Type B pancreatic cell (in vitro differentiated cells): ENCODE measurements at regions not wholly inside any gene's neighbourhood (a gene's known extent, or its start where the extent isn't known, plus 50 kb on each side); places are given as distances from the start of the nearest gene placed in this dataset.

ENCODE experiments used
- DNase-seq: peaks from one replicate; pipeline ENCODE4 v3.0.0; 2021; ENCODE audit warnings: mixed read lengths; ENCODE audit not compliant: unreplicated experiment; ENCODE audit errors: extremely low spot score
- H3K27ac Mint-ChIP-seq: 2 replicates; pipeline ENCODE4 v1.8.0; 2021; ENCODE audit warnings: mild to moderate bottlenecking, mixed read lengths
- H3K27me3 Mint-ChIP-seq: 2 replicates; pipeline ENCODE4 v1.8.0; 2021; ENCODE audit warnings: mixed read lengths
- H3K36me3 Mint-ChIP-seq: 2 replicates; pipeline ENCODE4 v1.8.0; 2021; ENCODE audit warnings: mixed read lengths
- H3K4me1 Mint-ChIP-seq: one replicate; pipeline ENCODE4 v1.8.0; 2021; ENCODE audit warnings: mixed read lengths; ENCODE audit not compliant: unreplicated experiment
- H3K4me3 Mint-ChIP-seq: 2 replicates; pipeline ENCODE4 v1.8.0; 2021; ENCODE audit warnings: mild to moderate bottlenecking, mixed read lengths
- H3K9me3 Mint-ChIP-seq: 2 replicates; pipeline ENCODE4 v1.8.0; 2021; ENCODE audit warnings: mixed read lengths
- CTCF ChIP-seq: fragments of 200-600 bp; sonication (generic); conservative IDR thresholded peaks from 2 replicates; pipeline ENCODE4 v1.5.0; 2021; ENCODE audit warnings: antibody characterized with exemption, mild to moderate bottlenecking

GRCh38 chrX:115946059-115946458, 224.5 kb upstream of the AGTR2 start:
- no peak for DNase-seq
- H3K9me3 Mint-ChIP-seq, result peaks cover 9% of the 10 kb centered on the region
- peaks cover 46% of the 10 kb centered on the region for H3K36me3 Mint-ChIP-seq
- H3K27me3 Mint-ChIP-seq, result no peaks in the 10 kb centered on the region
- H3K27ac Mint-ChIP-seq, result no peak overlapping the region
- H3K4me1 Mint-ChIP-seq, result no peaks in the 10 kb centered on the region
- TF ChIP-seq CTCF, result no peak
- no peak overlapping the region for H3K4me3 Mint-ChIP-seq

- H3K36me3 Mint-ChIP-seq, result peaks cover 34% of the 10 kb centered on the region
- no peak overlapping the region for H3K27ac Mint-ChIP-seq
- no peaks in the 10 kb centered on the region for H3K4me1 Mint-ChIP-seq
- H3K27me3 Mint-ChIP-seq, result no peaks in the 10 kb centered on the region
- TF ChIP-seq CTCF, result no peak
- H3K9me3 Mint-ChIP-seq, result no peaks in the 10 kb centered on the region
- no peak overlapping the region for H3K4me3 Mint-ChIP-seq
- no peak for DNase-seq
These were observed 222.3 kb upstream of the AGTR2 start for GRCh38 chrX:115948018-115948923.

- Mint-ChIP-seq H3K4me3 (no peak overlapping the region), H3K27me3 (no peaks in the 10 kb centered on the region), H3K9me3 (no peaks in the 10 kb centered on the region), H3K36me3 (peaks cover 29% of the 10 kb centered on the region), H3K27ac (no peak overlapping the region), H3K4me1 (no peaks in the 10 kb centered on the region)
- no peak for DNase-seq
- no peak for TF ChIP-seq CTCF
These were observed 220.4 kb upstream of the AGTR2 start for GRCh38 chrX:115949900-115950822.

- Mint-ChIP-seq H3K4me1 (no peaks in the 10 kb centered on the region), H3K9me3 (no peaks in the 10 kb centered on the region), H3K27me3 (no peaks in the 10 kb centered on the region), H3K27ac (no peak overlapping the region), H3K4me3 (no peak overlapping the region), H3K36me3 (peaks cover 14% of the 10 kb centered on the region)
- no peak for DNase-seq
- TF ChIP-seq CTCF, result no peak
These were observed 218.0 kb upstream of the AGTR2 start for GRCh38 chrX:115952417-115953092.

- H3K27me3 Mint-ChIP-seq, result no peaks in the 10 kb centered on the region
- peak; percentile 33 for TF ChIP-seq CTCF
- H3K9me3 Mint-ChIP-seq, result peaks cover 10% of the 10 kb centered on the region
- DNase-seq, result no peak
- H3K36me3 Mint-ChIP-seq, result peaks cover 19% of the 10 kb centered on the region
- H3K4me3 Mint-ChIP-seq, result no peak overlapping the region
- H3K27ac Mint-ChIP-seq, result no peak overlapping the region
- H3K4me1 Mint-ChIP-seq, result peaks cover 5% of the 10 kb centered on the region
These were observed 212.6 kb upstream of the AGTR2 start for GRCh38 chrX:115957862-115958490.
